AG20443 (cell line): ENCODE measurements at regions not wholly inside any gene's neighbourhood (a gene's known extent, or its start where the extent isn't known, plus 50 kb on each side); places are given as distances from the start of the nearest gene placed in this dataset.
A peak's percentile ranks its signal among the peaks of the same experiment; 100 is the strongest.
"Not testable (repeated sequence)": the region's sequence is repeated elsewhere in the genome, so short reads cannot be mapped to it uniquely, and the experiment has no call there.

Experiments
- DNase-seq: peaks from one replicate; pipeline ENCODE4 v3.0.0; 2012; ENCODE audit warnings: low spot score, mixed read lengths

DNA sequence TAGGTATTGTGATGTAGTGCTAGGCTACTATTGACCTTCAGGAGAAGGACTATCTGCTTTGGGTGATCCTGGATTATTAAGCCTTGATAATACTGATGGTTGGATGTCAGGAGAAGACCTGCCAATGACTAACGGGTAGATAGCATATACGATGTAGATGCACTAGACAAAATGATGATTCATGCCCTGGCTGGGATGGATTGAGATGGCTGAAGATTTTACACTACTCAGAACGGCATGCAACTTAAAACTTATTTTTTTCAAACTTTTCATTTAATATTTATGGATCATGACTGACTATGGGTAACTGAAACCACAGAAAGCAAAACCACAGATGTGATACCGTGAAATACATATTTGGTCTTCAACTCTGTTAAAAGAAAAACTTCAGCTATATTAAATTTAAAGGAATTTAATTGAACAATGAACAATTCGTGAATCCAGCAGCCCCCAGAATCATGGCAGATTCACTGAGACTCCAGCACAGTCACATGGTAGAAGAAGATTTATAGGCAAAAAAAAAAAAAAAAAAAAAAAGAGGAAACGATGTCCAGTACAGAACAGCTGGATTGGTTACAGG, 124.6 kb upstream of the CDK13 start:
- no peak for DNase-seq

- no peak for DNase-seq
Observed at GRCh38 chr7:39826166-39826565, 123.9 kb upstream of the CDK13 start.

DNA sequence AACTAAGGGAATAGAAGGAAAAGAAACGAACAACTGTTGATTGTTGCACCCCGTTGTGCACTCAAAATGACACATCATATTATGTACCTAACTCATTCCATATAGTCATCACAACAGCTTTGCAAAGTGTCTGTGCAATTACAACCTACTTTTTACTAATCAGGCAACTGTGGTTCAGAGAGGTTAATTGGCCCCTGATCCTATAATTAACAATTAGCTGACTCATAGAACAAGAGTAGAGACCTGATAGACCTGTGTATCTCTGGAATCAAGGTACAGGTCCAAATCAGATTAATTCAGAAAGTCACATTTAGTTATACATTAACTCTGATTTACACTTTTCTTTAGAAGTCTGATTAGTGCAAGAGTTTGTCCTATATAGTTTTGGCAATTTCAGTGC, 122.5 kb upstream of the CDK13 start:
- DNase-seq: no peak

DNA sequence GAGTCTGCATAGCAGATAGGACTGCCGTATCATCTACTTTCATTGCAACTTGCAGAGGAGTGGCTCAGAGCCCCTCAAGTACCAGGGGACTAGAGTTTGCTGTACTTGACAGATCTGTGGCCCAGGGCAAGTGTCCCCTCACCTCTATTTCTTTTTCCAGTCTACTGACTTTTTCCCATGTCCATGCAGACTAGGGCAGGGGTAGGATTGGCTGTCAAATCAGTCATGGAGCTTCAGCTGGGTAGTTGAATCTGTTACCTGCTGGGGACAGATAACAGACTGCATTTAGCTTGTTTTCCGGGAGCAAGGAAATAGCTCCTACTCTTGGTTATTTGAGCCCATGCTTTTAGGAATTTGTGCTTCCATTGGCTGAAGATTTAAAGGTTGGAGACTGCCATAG, 121.0 kb upstream of the CDK13 start:
- no peak for DNase-seq

GRCh38 chr7:39832519-39833085, 117.5 kb upstream of the CDK13 start:
- DNase-seq: no peak

DNA sequence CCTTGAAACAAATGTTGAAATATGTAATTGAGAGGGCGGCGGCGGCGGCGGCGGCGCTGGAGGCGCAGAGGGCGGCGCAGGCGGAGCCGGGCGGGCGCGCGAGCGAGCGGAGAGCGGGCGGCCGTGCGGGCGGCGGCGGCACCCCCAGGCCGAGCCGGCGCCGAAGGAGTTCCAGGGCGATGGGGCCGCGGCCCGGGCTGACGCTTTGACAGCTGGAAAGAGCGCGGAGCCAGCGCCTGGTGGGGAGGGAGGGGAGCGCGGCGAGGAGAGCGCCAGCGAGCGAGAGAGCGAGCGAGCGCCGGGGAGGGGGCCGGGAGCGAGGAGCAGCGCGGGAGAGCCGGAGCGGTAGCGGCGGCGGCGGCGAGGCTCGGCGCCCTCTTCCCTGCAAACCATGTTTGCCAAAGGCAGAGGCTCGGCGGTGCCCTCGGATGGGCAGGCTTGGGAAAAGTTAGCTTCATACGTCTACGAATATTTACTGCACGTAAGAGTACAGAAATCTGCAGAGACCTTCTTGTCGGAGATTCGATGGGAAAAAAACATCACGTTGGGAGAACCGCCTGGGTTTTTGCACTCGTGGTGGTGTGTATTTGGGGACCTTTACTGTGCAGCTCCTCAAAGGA, 116.8 kb upstream of the CDK13 start:
- DNase-seq: peak; percentile 46

GRCh38 chr7:39833865-39834634, 116.0 kb upstream of the CDK13 start:
- DNase-seq: not testable (repeated sequence)

GRCh38 chr7:39838326-39838725, 111.7 kb upstream of the CDK13 start:
- no peak for DNase-seq

DNA sequence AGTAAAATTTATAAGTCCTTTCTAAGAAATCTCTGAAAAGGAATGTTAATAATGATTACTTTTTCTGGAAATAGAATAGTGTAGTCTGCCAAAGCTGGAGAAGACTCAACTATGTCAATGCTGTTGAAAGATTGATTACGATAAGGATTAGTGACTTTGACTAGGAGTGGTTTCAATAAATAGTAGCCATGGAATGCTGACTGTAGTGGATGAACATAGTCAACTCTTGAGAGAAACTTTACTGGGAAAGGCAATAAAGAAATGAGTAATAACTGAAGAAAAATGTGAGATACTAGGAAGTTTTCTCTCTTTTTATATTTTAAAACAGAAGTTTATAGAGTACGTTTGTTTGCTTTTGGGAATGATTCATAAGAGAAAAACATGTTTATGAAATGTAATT, 105.0 kb upstream of the CDK13 start:
- no peak for DNase-seq

DNA sequence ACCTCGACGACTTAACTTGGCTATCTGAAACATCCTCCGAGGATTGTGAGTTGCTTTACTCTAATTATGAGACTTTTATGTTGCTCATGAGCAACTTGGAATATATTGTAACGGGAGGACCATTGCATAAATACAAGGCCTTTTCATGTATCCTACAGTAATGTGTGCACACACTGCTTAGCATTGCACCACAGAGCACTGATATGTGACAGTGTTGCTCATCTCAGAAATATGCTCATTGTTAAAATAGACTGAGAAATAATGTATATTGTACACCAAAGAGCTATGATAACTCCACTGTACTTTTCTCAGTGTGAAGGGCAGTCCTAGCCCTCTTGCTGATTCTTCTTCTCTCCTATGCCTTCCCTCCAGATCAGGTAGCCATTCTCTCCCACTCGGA, 102.8 kb upstream of the CDK13 start:
- DNase-seq: no peak

GRCh38 chr7:39851466-39852045, 98.5 kb upstream of the CDK13 start:
- DNase-seq: no peak

DNA sequence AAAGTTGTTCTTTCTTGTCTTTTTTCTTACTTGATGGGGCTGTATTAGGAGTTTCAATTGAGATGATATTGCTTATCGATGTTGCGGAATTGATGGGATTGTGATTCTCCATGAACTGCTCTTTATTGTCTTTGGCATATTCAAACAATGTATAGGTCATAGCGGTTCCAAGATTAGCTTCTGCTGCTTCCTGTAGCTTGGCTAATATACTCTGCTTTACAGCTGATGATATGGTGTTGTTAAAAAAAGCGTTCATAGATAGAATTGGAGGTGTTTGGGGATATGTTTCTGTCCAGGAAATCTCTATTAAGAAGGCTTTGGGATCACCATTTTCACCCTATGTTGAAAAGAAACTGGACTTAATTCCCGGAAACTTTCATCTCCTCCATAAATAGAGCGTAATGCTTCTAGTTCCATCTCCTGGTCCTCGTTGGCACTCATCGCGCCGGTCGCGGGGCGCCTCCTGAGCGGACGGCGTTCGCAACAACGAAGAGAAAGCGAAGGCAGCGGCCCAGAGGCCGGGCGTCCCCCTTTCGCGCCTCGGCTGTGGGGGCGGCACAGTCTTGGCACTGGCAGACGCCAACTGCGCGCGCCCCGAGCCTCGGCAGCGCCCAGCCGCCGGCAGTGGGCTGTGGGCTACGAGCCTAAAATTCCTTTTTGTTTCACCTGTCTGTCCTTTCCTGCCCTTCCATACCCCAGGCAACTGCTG, 95.3 kb upstream of the CDK13 start:
- not testable (repeated sequence) for DNase-seq

- no peak for DNase-seq
Observed at GRCh38 chr7:39855325-39855674, 94.8 kb upstream of the CDK13 start.

GRCh38 chr7:39863675-39864322, 86.3 kb upstream of the CDK13 start:
- DNase-seq: not testable (repeated sequence)

DNA sequence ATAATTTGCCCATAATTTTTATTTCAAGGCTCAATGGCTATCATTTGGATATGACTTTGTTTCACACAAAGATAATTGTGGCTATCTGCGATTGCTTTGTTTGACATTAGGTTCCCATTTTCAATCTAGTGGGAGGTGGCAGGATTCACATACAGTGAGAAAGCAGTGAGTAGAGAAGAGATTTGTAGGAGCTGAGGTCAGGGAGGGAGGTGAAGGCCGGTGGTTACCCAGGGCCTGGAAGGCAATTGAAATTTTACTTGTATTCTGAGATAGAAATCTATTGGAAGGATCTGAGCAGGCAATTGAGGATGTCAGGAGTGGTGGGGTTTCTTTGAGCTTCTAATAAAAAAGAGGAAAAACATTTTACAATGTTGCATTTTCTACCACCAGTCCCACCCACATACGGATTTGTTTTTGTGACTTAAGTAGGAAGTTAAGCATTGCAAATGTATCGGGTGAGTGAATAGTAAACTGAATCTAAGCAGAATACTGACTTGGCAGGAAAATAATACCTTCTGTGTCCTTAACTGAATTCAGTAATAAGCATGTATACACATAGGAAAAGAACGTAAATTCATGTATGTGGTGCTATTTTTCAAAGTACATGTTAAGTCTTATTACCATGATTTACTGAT, 80.1 kb upstream of the CDK13 start:
- not testable (repeated sequence) for DNase-seq

GRCh38 chr7:39871610-39872009, 78.4 kb upstream of the CDK13 start:
- not testable (repeated sequence) for DNase-seq

- peak; percentile 52 for DNase-seq
Observed at GRCh38 chr7:39880556-39880955, 69.5 kb upstream of the CDK13 start.

DNA sequence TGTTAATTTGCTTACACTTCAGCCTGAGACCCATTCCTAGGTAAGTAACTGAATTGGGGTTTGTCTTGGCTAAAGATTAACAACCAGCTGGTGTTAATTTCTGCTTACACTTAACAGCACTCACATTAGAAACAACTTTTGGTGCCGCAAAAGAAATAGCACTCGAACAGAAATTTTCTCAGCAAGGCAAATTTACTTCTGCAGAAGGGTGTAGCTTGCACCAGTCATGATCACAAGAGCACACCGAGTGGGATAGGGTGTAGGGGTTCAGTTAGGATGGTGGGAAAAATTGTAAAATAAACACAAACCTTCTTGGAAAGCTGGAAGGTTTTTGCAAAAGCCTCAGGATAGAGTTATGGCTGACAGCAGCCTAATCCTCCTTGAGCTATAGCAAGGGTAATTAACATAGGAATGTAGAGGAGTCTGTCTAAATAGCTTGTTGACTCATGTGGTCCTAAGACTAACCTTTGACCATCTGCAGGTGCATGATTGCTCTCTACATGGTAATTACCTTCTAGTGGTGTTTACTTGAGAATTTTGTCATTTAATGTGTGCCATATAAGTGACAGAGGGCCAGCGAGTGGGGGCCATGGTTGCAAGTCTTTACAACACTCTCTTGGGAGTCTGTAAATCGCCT, 67.8 kb upstream of the CDK13 start:
- no peak for DNase-seq

DNA sequence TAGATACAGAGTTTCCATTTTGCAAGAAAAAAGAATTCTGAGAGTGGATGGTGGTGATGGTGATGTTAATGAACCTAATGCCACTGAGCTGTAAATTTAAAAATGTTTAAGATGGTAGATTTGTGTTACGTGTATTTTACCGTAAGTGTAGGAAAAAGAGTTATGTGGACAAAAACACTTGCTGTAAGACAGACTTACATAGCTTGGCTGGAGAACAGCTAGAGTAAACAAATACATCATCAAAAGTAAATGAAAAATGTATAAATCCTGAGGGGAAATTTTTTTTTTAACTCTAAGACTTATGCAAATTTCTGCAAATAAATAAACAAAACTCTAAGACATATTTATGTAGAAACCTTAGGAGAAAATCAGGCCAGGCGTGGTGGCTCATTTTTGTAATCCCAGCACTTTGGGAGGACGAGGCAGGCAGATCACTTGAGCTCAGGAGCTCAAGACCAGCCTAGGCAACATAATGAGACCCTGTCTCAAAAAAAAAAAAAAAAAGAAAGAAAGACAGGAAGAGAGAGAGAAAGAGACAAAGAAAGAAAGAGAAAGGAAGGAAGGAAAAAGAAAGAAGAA, 66.2 kb upstream of the CDK13 start:
- no peak for DNase-seq

- no peak for DNase-seq
Observed at GRCh38 chr7:39888171-39888853, 61.7 kb upstream of the CDK13 start.
